Psoas muscle (tissue), 7 donors: ENCODE measurements at regions not wholly inside any gene's neighbourhood (a gene's known extent, or its start where the extent isn't known, plus 50 kb on each side); places are given as distances from the start of the nearest gene placed in this dataset.

Experiments used
- ATAC-seq, 4 donors: fragments of 200-7000 bp; cut with Tn5 transposase; one replicate each; pipeline ENCODE4 v1.9.1; 2020; ENCODE audit warnings: moderate library complexity in 3 of 4, mild to moderate bottlenecking in 2 of 4
- DNase-seq, 2 donors: peaks; one replicate each; pipeline ENCODE4 v3.0.0-alpha.2; 2020
- H3K27ac ChIP-seq: fragments of 200-600 bp; one replicate; pipeline ENCODE4 v1.8.0; 2022
- H3K27me3 ChIP-seq, 3 donors: fragments of 200-600 bp in 1 of 3; one replicate each; pipeline versions ENCODE4 v1.6.1 to v1.8.0; 2013 to 2022; ENCODE audit warnings: low read length in 2 of 3, mild to moderate bottlenecking in 2 of 3, moderate library complexity in 1 of 3; ENCODE audit not compliant: insufficient read depth in 3 of 3
- H3K36me3 ChIP-seq, 2 donors: fragments of 200-600 bp in 1 of 2; one replicate each; pipeline versions ENCODE4 v1.6.1 to v1.8.0; 2013 to 2022; ENCODE audit warnings: low read depth in 1 of 2, mild to moderate bottlenecking in 1 of 2, moderate library complexity in 1 of 2; ENCODE audit not compliant: insufficient read depth in 1 of 2
- H3K4me1 ChIP-seq: fragments of 200-600 bp; one replicate; pipeline ENCODE4 v1.8.0; 2022
- H3K4me3 ChIP-seq: fragments of 200-600 bp; one replicate; pipeline ENCODE4 v1.8.0; 2022; ENCODE audit warnings: mild to moderate bottlenecking
- H3K9me3 ChIP-seq: fragments of 200-600 bp; one replicate; pipeline ENCODE4 v1.8.0; 2022
- CTCF ChIP-seq: fragments of 200-600 bp; IDR thresholded peaks from one replicate; pipeline ENCODE4 v1.8.0; 2022; ENCODE audit warnings: antibody characterized with exemption
- WGBS, 3 donors: extraction: QIAGEN DNeasy Blood & Tissue Kit; methylation state at CpG; one replicate each; pipeline versions ENCODE4 v1.1.6 to v1.1.7; 2013; 5-methylcytosine and 5-hydroxymethylcytosine counted together
- intact Hi-C, 2 donors: fragments of 100-400 bp; cut with DNase I; formaldehyde crosslinking; loops; one replicate each; pipeline versions ENCODE4 v1.11.0 to v1.14.2; 2022
- donor health status: healthy with polysubstance abuse.
- donor health status: DM: no; HTN: no; CAD: no; lungs with moderate emphysema.
- donor health status: Bipolar disorder and iron deficiency.
- donor health status: healthy.
- donor health status: DM: yes; HTN: yes; CAD: no.
- donor health status: DM: no; HTN: no; CAD: no.
- donor health status: DM: yes; HTN: yes; CAD: no.

- no peaks in the 10 kb centered on the region for H3K9me3 ChIP-seq
- peak; percentile 3 for TF ChIP-seq CTCF
- no peak overlapping the region for H3K27ac ChIP-seq
- no peak overlapping the region for H3K4me3 ChIP-seq
- H3K27me3 ChIP-seq, result no peaks in the 10 kb centered on the region
- DNase-seq, result no peak
- intact Hi-C loops, result loop anchor here in 1 of 2 donors (5.0 kb wide), 1 partner anchor 178 kb away; no protein-coding TSS in a partner anchor
- WGBS, 3 donors, result 77 to 87% (median 82%) methylated on average over 2 of the region's 2 CpGs
- H3K36me3 ChIP-seq, result no peaks in the 10 kb centered on the region
- H3K4me1 ChIP-seq, result no peaks in the 10 kb centered on the region
- ATAC-seq, result no peak
Measured at GRCh38 chr14:35229792-35230089, 62.4 kb upstream of the PSMA6 start.

GRCh38 chr14:35231207-35231760, 60.9 kb upstream of the PSMA6 start:
- intact Hi-C loops, result no loop called here
- DNase-seq (no peak), ATAC-seq (no peak)
- no peaks in the 10 kb centered on the region for H3K36me3 ChIP-seq
- H3K27me3 ChIP-seq, result no peaks in the 10 kb centered on the region
- no peak for TF ChIP-seq CTCF
- no peaks in the 10 kb centered on the region for H3K4me1 ChIP-seq
- no peak overlapping the region for H3K27ac ChIP-seq
- no peaks in the 10 kb centered on the region for H3K9me3 ChIP-seq
- no peak overlapping the region for H3K4me3 ChIP-seq
- WGBS, 3 donors, result 48 to 50% (median 49%) methylated on average over 2 of the region's 2 CpGs

GRCh38 chr14:35234012-35234805, 58.0 kb upstream of the PSMA6 start:
- ATAC-seq (no peak), DNase-seq (no peak)

GRCh38 chr14:35235840-35236239, 56.3 kb upstream of the PSMA6 start:
- TF ChIP-seq CTCF, result no peak
- H3K4me1 ChIP-seq, result no peaks in the 10 kb centered on the region
- WGBS, 3 donors, result 91 to 93% (median 92%) methylated on average over 3 of the region's 3 CpGs
- no peaks in the 10 kb centered on the region for H3K9me3 ChIP-seq
- intact Hi-C loops, result no loop called here
- H3K27ac ChIP-seq, result no peak overlapping the region
- no peak overlapping the region for H3K4me3 ChIP-seq
- no peaks in the 10 kb centered on the region for H3K36me3 ChIP-seq
- no peak for DNase-seq
- no peak for ATAC-seq
- no peaks in the 10 kb centered on the region for H3K27me3 ChIP-seq

More at GRCh38 chr14:35234012-35234805, 58.0 kb upstream of the PSMA6 start:
- Histone ChIP-seq H3K27me3 (no peaks in the 10 kb centered on the region), H3K9me3 (no peaks in the 10 kb centered on the region), H3K36me3 (no peaks in the 10 kb centered on the region), H3K4me3 (no peak overlapping the region), H3K4me1 (no peaks in the 10 kb centered on the region), H3K27ac (no peak overlapping the region)
- WGBS, 3 donors, result 68 to 72% (median 70%) methylated on average over 6 of the region's 6 CpGs
- TF ChIP-seq CTCF, result no peak
- intact Hi-C loops, result no loop called here
